Panc1 (cell line): ENCODE measurements at regions not wholly inside any gene's neighbourhood (a gene's known extent, or its start where the extent isn't known, plus 50 kb on each side); places are given as distances from the start of the nearest gene placed in this dataset.

Experiments
- ATAC-seq: fragments of 200-7000 bp; cut with Tn5 transposase; 2 replicates; pipeline ENCODE4 v1.9.1; 2020; ENCODE audit warnings: mild to moderate bottlenecking, moderate library complexity
- BruUV-seq: library from RNA; stranded (reverse); fragments of 400-500 nt; replicated peaks from 2 replicates; lab custom pipeline; 2021; lab: Mats Ljungman, UMichigan
- CTCF ChIA-PET: fragments of 300-600 bp; sonication (Branson Sonifier 250); formaldehyde crosslinking; loops from one replicate; lab custom pipeline; 2022; ENCODE audit warnings: antibody characterized with exemption; lab: Charles Lee
- POLR2A ChIA-PET: fragments of 300-600 bp; sonication (Branson Sonifier 250); formaldehyde crosslinking; loops from one replicate; lab custom pipeline; 2022; ENCODE audit warnings: antibody characterized with exemption; lab: Charles Lee
- DNase-seq: peaks from one replicate; pipeline ENCODE4 v3.0.0-alpha.2; 2010; ENCODE audit warnings: low read depth, low spot score
- H3K27ac ChIP-seq: 2 replicates; pipeline ENCODE4 v1.5.1; 2011; ENCODE audit warnings: mild to moderate bottlenecking, low read length, inconsistent platforms
- H3K27me3 ChIP-seq: fragments of 200-500 bp; sonication (Bioruptor generic); 2 replicates; pipeline ENCODE4 v1.6.0; 2014; ENCODE audit warnings: low read length, inconsistent platforms; ENCODE audit not compliant: control insufficient read depth, insufficient read depth
- H3K36me3 ChIP-seq: fragments of 200-500 bp; sonication (Bioruptor generic); 2 replicates; pipeline ENCODE4 v1.5.1; 2014; ENCODE audit warnings: inconsistent platforms, mild to moderate bottlenecking, low read length, moderate library complexity; ENCODE audit not compliant: control insufficient read depth, insufficient read depth
- H3K4me1 ChIP-seq: 2 replicates; pipeline ENCODE4 v1.5.1; 2011; ENCODE audit warnings: inconsistent platforms, mild to moderate bottlenecking, low read length, moderate library complexity; ENCODE audit not compliant: control insufficient read depth, insufficient read depth
- H3K4me3 ChIP-seq, 2 experiments: 2 replicates each; pipeline ENCODE4 v1.5.1; 2011 to 2012; ENCODE audit warnings: low read depth in 2 of 2, low read length in 2 of 2, mild to moderate bottlenecking in 2 of 2, inconsistent platforms in 1 of 2, moderate library complexity in 1 of 2
- H3K9me3 ChIP-seq: fragments of 200-500 bp; sonication (Bioruptor generic); 2 replicates; pipeline ENCODE4 v1.5.1; 2014; ENCODE audit warnings: low read depth, mild to moderate bottlenecking, inconsistent platforms, low read length, moderate library complexity; ENCODE audit not compliant: control insufficient read depth, insufficient read depth
- POLR2AphosphoS5 ChIP-seq: IDR thresholded peaks from 2 replicates; pipeline ENCODE4 v1.6.1; 2012; ENCODE audit warnings: mild to moderate bottlenecking, low read depth, low read length, moderate library complexity
- SIN3A ChIP-seq: IDR thresholded peaks from 2 replicates; pipeline ENCODE4 v1.6.1; 2012; ENCODE audit warnings: low read depth, mild to moderate bottlenecking, low read length, moderate library complexity, borderline replicate concordance; ENCODE audit not compliant: insufficient read depth
- TCF7L2 ChIP-seq: IDR thresholded peaks from 2 replicates; pipeline ENCODE4 v1.6.1; 2011; ENCODE audit warnings: mild to moderate bottlenecking, low read depth, low read length, inconsistent platforms
- in situ Hi-C: cut with HindIII; loops from 2 replicates; pipeline ENCODE4 v1.10.0; 2016; ENCODE audit warnings: low sequenced_read_pairs, low pct_unique_long_range_greater_than_20kb
- intact Hi-C: fragments of 100-400 bp; cut with micrococcal nuclease; formaldehyde crosslinking; loops from one replicate; pipeline ENCODE4 v1.10.0; 2022; ENCODE audit not compliant: unreplicated experiment
- TF ChIP-seq, protein P1 (sequence below): fragments of 450-650 bp; IDR thresholded peaks from 2 replicates; pipeline ENCODE4 v1.5.1; 2017; ENCODE audit warnings: mild to moderate bottlenecking
- TF ChIP-seq, protein P2 (sequence below), 2 experiments: IDR thresholded peaks; 2 replicates each; pipeline ENCODE4 v1.6.1; 2011 to 2012; ENCODE audit warnings: low read depth in 2 of 2, control low read depth in 1 of 2, low read length in 1 of 2, mild to moderate bottlenecking in 1 of 2, moderate library complexity in 1 of 2; ENCODE audit not compliant: insufficient read depth in 1 of 2

DNA sequence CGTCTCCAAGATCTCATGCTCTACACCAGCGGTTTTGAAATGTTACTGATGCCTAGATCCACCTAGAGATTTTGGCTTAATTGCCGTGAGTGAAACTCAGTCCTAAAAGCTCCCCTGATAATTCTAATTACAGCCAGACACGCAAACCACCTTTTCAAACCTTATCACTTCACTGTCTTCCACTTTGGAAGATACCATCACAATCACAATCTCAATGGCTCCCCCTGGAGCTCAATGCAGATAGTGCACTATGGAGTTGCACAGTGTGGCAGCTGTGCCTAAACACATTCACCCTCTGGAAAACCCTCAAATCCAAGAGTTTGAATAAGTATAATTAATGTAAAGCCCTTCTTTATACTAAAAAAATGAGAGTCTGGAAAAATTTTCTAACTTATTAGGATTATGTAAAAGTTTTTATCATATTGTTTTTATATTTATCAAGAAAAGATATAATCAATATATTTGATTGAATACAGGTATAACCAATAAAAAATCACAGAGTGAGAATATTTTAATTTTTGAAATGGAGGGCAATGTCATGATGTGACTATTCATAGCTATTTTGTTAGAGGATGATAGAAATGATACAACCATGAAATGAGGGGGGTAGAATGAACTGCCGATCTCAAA is 102.9 kb upstream of the SLC8A1 start:
- DNase-seq, result peak; percentile 56
- Histone ChIP-seq H3K9me3 (no peaks in the 10 kb centered on the region), H3K4me3 (no peak overlapping the region), H3K4me1 (no peaks in the 10 kb centered on the region), H3K27ac (no peak overlapping the region), H3K27me3 (no peaks in the 10 kb centered on the region; the same call in 1 of the 2 replicates), H3K36me3 (no peaks in the 10 kb centered on the region)
- BruUV-seq, result no TSS peak
- ChIA-PET POLR2A (no interaction called here), CTCF (interaction anchor here (0.6 to 1.0 kb wide), 3 partner anchors 12 to 641 kb away, joined by 3 to 4 read pairs (median 3); no protein-coding TSS in a partner anchor)
- ATAC-seq, result peak; percentile 80; the same call in 1 of the 2 replicates
- in situ Hi-C loops (no loop called here), intact Hi-C loops (loop anchor here (5.0 kb wide), 1 partner anchor 642 kb away; no protein-coding TSS in a partner anchor)
- TF ChIP-seq, protein P1, sequence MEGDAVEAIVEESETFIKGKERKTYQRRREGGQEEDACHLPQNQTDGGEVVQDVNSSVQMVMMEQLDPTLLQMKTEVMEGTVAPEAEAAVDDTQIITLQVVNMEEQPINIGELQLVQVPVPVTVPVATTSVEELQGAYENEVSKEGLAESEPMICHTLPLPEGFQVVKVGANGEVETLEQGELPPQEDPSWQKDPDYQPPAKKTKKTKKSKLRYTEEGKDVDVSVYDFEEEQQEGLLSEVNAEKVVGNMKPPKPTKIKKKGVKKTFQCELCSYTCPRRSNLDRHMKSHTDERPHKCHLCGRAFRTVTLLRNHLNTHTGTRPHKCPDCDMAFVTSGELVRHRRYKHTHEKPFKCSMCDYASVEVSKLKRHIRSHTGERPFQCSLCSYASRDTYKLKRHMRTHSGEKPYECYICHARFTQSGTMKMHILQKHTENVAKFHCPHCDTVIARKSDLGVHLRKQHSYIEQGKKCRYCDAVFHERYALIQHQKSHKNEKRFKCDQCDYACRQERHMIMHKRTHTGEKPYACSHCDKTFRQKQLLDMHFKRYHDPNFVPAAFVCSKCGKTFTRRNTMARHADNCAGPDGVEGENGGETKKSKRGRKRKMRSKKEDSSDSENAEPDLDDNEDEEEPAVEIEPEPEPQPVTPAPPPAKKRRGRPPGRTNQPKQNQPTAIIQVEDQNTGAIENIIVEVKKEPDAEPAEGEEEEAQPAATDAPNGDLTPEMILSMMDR, result peak; percentile 84
- no peak for TF ChIP-seq POLR2AphosphoS5

DNA sequence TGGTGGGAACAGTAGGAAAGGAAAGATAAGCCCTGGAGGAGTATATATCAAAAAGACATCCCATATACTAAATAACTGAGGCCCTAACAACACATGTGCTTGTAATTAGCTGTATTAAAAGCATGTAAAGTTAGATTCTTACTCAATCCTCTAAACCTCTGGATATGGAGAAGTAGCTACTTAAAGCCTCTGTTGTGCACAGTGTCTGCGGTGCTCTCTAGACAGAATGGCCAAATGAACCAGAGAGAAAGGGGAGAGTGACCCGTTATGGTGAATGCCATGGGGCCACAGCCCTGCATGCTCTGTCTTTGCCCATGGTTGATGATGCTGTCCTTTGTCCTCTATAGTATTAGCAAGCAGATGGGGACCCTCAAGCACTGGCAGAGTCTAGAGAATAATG is 104.4 kb upstream of the SLC8A1 start:
- H3K27ac ChIP-seq, result no peak overlapping the region
- TF ChIP-seq, protein P1, result no peak
- TF ChIP-seq TCF7L2 (no peak), POLR2AphosphoS5 (no peak), SIN3A (no peak)
- TF ChIP-seq, protein P2, sequence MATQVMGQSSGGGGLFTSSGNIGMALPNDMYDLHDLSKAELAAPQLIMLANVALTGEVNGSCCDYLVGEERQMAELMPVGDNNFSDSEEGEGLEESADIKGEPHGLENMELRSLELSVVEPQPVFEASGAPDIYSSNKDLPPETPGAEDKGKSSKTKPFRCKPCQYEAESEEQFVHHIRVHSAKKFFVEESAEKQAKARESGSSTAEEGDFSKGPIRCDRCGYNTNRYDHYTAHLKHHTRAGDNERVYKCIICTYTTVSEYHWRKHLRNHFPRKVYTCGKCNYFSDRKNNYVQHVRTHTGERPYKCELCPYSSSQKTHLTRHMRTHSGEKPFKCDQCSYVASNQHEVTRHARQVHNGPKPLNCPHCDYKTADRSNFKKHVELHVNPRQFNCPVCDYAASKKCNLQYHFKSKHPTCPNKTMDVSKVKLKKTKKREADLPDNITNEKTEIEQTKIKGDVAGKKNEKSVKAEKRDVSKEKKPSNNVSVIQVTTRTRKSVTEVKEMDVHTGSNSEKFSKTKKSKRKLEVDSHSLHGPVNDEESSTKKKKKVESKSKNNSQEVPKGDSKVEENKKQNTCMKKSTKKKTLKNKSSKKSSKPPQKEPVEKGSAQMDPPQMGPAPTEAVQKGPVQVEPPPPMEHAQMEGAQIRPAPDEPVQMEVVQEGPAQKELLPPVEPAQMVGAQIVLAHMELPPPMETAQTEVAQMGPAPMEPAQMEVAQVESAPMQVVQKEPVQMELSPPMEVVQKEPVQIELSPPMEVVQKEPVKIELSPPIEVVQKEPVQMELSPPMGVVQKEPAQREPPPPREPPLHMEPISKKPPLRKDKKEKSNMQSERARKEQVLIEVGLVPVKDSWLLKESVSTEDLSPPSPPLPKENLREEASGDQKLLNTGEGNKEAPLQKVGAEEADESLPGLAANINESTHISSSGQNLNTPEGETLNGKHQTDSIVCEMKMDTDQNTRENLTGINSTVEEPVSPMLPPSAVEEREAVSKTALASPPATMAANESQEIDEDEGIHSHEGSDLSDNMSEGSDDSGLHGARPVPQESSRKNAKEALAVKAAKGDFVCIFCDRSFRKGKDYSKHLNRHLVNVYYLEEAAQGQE (IDR thresholded peaks at IDR 0.05; ENCODE audit: insufficient read depth in 1 of 2, low read depth in 2 of 2, low read length in 1 of 2), result no peak
- no peaks in the 10 kb centered on the region for H3K9me3 ChIP-seq
- ChIA-PET CTCF (no interaction called here), POLR2A (no interaction called here)
- no peaks in the 10 kb centered on the region for H3K4me1 ChIP-seq
- intact Hi-C loops (no loop called here), in situ Hi-C loops (no loop called here)
- no peaks in the 10 kb centered on the region for H3K36me3 ChIP-seq
- no peak overlapping the region for H3K4me3 ChIP-seq
- no TSS peak for BruUV-seq
- no peak for ATAC-seq
- no peak for DNase-seq
- no peaks in the 10 kb centered on the region; the same call in 1 of the 2 replicates for H3K27me3 ChIP-seq
